WI38 (cell line): ENCODE measurements at regions not wholly inside any gene's neighbourhood (a gene's known extent, or its start where the extent isn't known, plus 50 kb on each side); places are given as distances from the start of the nearest gene placed in this dataset.

ENCODE experiments used
- H3K4me3 ChIP-seq: 2 replicates; pipeline ENCODE4 v1.5.1; 2011; ENCODE audit warnings: low read depth, mild to moderate bottlenecking, control low read depth, low read length
- TF ChIP-seq, protein P1 (sequence below): IDR thresholded peaks from 2 replicates; pipeline ENCODE4 v1.5.1; 2012; ENCODE audit warnings: low read depth, mild to moderate bottlenecking, control low read depth, low read length

DNA sequence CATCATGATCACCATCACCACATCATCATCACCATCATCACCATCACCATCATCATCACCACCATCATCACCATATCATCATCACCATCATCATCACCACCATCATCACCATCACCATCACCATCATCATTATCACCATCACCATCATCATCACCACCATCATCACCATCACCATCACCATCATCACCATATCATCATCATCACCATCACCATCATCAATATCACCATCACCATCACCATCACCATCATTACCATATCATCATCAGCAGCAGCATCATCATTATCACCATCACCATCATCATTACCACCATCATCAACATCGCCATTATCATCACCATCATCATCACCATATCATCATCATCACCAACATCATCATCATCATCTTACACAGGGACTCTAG, 351.1 kb downstream of the MIAT start:
- H3K4me3 ChIP-seq: no peak overlapping the region
- TF ChIP-seq, protein P1, sequence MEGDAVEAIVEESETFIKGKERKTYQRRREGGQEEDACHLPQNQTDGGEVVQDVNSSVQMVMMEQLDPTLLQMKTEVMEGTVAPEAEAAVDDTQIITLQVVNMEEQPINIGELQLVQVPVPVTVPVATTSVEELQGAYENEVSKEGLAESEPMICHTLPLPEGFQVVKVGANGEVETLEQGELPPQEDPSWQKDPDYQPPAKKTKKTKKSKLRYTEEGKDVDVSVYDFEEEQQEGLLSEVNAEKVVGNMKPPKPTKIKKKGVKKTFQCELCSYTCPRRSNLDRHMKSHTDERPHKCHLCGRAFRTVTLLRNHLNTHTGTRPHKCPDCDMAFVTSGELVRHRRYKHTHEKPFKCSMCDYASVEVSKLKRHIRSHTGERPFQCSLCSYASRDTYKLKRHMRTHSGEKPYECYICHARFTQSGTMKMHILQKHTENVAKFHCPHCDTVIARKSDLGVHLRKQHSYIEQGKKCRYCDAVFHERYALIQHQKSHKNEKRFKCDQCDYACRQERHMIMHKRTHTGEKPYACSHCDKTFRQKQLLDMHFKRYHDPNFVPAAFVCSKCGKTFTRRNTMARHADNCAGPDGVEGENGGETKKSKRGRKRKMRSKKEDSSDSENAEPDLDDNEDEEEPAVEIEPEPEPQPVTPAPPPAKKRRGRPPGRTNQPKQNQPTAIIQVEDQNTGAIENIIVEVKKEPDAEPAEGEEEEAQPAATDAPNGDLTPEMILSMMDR: no peak

DNA sequence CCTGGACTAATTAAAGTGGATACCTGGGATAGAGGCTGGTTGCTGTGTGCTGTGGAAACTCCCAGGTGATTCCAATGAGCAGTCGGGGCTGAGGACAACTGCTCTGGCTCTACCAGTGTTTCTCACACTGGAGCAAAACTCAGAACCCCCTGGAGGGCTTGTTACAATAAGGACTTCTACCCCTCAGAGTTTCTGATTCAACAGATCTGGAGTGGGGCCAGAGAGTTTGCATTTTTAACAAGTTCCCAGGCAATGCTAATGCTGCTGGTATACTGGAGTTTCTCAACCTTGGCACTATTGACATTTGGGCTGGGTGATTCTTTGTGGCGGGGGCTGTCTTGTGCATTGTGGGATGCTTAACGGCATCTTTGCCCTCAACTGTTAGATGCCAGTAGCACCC, 353.7 kb downstream of the MIAT start:
- no peak overlapping the region for H3K4me3 ChIP-seq
- TF ChIP-seq, protein P1: no peak

DNA sequence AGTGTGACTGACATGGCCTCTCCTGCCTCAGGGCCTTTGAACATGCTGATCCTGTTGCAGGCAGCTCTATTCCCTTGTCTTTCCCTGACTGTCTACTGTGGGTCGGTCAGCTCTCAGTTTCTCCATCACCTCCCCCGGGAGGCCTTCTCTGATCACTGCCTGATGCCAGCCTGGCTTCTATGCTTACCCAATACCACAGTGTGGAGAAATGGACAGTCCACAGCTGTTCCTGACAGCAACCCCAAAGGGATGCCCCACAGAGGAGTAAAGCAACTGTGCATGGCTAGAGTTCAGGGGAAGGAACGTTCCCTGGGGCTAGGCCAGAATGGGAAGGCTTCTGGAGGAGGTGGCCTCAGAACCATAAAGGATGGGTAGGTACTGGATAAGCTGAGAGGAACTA, 354.3 kb downstream of the MIAT start:
- TF ChIP-seq, protein P1: no peak
- H3K4me3 ChIP-seq: no peak overlapping the region

DNA sequence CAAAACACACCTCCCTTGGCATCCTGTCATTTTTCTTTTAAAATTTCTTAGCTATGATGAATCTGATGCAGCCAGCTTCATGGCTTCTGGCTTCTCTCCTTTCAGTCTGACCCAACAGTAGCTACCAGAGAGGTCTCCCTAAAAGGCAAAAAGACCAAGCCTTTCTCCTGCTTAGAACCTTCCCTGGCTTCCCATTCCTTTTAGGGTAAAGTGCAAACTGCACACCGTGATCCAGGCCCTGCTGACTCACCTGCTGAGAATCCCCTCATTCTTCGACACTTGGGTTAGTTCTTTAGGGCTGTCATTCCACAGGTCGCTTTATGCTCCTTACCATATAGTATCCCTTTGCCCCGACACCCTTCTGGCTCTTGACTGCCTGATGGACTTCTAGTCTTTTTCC, 362.4 kb downstream of the MIAT start:
- no peak overlapping the region for H3K4me3 ChIP-seq
- TF ChIP-seq, protein P1: no peak

DNA sequence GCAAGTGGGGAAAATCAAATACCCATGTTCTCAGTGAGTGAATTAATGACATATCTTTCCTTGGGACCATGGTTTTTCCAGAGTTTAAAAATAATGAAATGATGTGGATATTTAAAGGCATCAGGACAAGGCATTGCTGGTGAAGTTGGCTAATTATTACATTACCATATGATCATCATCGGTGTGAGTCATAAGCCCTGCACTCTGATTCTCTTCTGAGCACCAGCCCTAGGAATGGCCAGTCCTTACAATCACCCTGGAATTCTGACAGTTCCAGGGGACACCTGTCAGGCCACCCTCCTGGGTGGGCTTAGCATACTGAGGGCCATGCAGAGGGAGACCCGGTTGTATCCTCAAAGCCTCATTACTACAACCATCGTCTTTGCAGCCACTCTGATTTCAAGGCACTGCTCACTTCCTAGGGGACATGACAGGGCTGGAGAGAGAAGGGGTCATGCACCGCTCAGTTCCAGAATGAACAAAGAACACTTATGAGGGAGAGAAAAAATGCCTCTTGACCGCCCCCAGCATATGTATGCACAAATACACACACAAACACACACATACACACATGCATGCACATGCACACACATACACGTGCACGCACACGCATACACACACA, 365.0 kb downstream of the MIAT start:
- no peak overlapping the region for H3K4me3 ChIP-seq
- TF ChIP-seq, protein P1: no peak

DNA sequence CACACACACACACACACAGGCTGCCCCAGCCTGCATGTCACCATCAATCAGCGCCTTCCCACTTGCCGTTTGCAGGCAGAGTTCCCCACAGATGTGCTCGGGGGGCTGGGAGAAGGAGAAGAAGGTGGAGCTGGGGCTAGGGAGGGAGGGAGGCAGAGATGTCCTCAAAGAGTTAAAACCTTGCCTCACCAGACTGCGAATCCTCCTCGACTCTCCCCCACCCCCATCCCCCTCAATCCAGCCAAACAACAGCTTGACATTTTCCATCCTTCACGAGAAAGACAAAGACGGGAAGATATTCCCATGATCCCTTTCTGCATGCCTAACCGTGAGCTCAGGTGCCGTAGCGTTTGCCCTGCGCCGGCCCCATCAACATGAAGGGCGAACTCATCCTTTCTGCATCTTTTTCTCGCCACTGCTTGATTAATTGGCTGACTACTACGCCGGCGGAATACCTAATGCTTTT, 365.5 kb downstream of the MIAT start:
- TF ChIP-seq, protein P1: no peak
- no peak overlapping the region for H3K4me3 ChIP-seq

DNA sequence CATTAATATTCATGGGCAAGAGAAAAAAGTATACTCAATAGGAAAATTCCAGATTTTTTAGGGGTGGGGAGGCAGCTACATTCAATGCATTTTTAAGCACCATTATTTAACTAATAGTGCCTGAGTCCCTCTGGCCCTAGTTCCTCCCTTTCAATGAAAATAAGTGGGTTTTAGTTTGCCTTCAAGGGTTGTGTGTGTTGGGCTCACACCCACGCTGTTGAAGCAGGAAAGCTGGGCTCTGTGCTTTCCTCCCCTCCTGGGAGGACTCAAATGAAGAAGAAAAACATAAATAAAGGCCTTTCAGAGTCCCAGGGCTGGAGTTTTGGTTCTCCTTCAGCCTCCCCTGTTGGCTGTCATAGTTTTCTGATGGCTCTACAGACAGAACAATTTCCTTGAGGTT, 366.2 kb downstream of the MIAT start:
- no peak overlapping the region for H3K4me3 ChIP-seq
- TF ChIP-seq, protein P1: no peak
